GM23338 (cell line): ENCODE measurements at regions not wholly inside any gene's neighbourhood (a gene's known extent, or its start where the extent isn't known, plus 50 kb on each side); places are given as distances from the start of the nearest gene placed in this dataset.
A peak's percentile ranks its signal among the peaks of the same experiment; 100 is the strongest.

Experiments used
- ATAC-seq: fragments of 200-7000 bp; cut with Tn5 transposase; 3 replicates; pipeline ENCODE4 v1.9.1; 2020
- DNase-seq: peaks from one replicate; pipeline ENCODE4 v3.0.0-alpha.2; 2015; ENCODE audit warnings: low spot score
- H2AFZ ChIP-seq: fragments of 200-600 bp; sonication (generic); 2 replicates; pipeline ENCODE4 v1.8.0; 2016; ENCODE audit warnings: antibody characterized with exemption, mild to moderate bottlenecking, moderate library complexity
- H3F3A ChIP-seq: fragments of 200-600 bp; sonication (generic); replicated peaks from 2 replicates; pipeline ENCODE4 v1.8.0; 2017; ENCODE audit warnings: antibody characterized with exemption, mixed run types, low read depth
- H3K27ac ChIP-seq: fragments of 200-600 bp; sonication (generic); 2 replicates; pipeline ENCODE4 v1.6.1; 2016; ENCODE audit warnings: low read depth
- H3K27me3 ChIP-seq: fragments of 200-600 bp; sonication (generic); 2 replicates; pipeline ENCODE4 v1.8.0; 2016; ENCODE audit warnings: mild to moderate bottlenecking, mixed run types, moderate library complexity; ENCODE audit not compliant: insufficient read depth
- H3K36me3 ChIP-seq: fragments of 200-600 bp; sonication (generic); 2 replicates; pipeline ENCODE4 v1.8.0; 2016; ENCODE audit warnings: mild to moderate bottlenecking; ENCODE audit not compliant: insufficient read depth
- H3K4me1 ChIP-seq: fragments of 200-600 bp; sonication (generic); 2 replicates; pipeline ENCODE4 v1.8.0; 2016; ENCODE audit warnings: mild to moderate bottlenecking, moderate library complexity; ENCODE audit not compliant: insufficient read depth
- H3K4me2 ChIP-seq: fragments of 200-600 bp; sonication (generic); 2 replicates; pipeline ENCODE4 v1.7.1; 2017; ENCODE audit warnings: mixed run types
- H3K4me3 ChIP-seq: fragments of 200-600 bp; sonication (generic); 2 replicates; pipeline ENCODE4 v1.6.1; 2016; ENCODE audit warnings: mixed run types
- H3K79me2 ChIP-seq: fragments of 200-600 bp; sonication (generic); replicated peaks from 2 replicates; pipeline ENCODE4 v1.8.0; 2017; ENCODE audit warnings: mild to moderate bottlenecking; ENCODE audit not compliant: insufficient read depth
- H3K9me2 ChIP-seq: fragments of 200-600 bp; sonication (generic); 2 replicates; pipeline ENCODE4 v1.8.0; 2017; ENCODE audit not compliant: insufficient read depth
- H4K20me1 ChIP-seq: fragments of 200-600 bp; sonication (generic); replicated peaks from 2 replicates; pipeline ENCODE4 v1.8.0; 2017; ENCODE audit warnings: mild to moderate bottlenecking; ENCODE audit not compliant: insufficient read depth
- H3K27ac Mint-ChIP-seq: 2 replicates; pipeline ENCODE4 v1.8.0; 2020; ENCODE audit warnings: inconsistent platforms, mild to moderate bottlenecking, moderate library complexity, mixed read lengths
- H3K27me3 Mint-ChIP-seq: 3 replicates; pipeline ENCODE4 v1.8.0; 2022; ENCODE audit warnings: low read depth, mild to moderate bottlenecking, moderate library complexity, mixed read lengths, inconsistent platforms; ENCODE audit not compliant: insufficient read depth, poor library complexity
- H3K36me3 Mint-ChIP-seq: 3 replicates; pipeline ENCODE4 v1.8.0; 2021; ENCODE audit warnings: low read depth, mild to moderate bottlenecking, inconsistent platforms, moderate library complexity, mixed read lengths
- H3K4me1 Mint-ChIP-seq: 3 replicates; pipeline ENCODE4 v1.8.0; 2020; ENCODE audit warnings: mild to moderate bottlenecking, inconsistent platforms, mixed read lengths
- H3K4me3 Mint-ChIP-seq: 3 replicates; pipeline ENCODE4 v1.8.0; 2021; ENCODE audit warnings: moderate library complexity, mild to moderate bottlenecking, inconsistent platforms, mixed read lengths
- H3K9me3 Mint-ChIP-seq: 3 replicates; pipeline ENCODE4 v1.8.0; 2020; ENCODE audit warnings: moderate library complexity, mild to moderate bottlenecking, inconsistent platforms, mixed read lengths
- CREB1 ChIP-seq: fragments of 250-450 bp; sonication (Bioruptor Pico); IDR thresholded peaks from 2 replicates; pipeline ENCODE4 v1.5.0; 2020; ENCODE audit warnings: low read depth, mild to moderate bottlenecking, moderate library complexity
- EZH2 ChIP-seq: fragments of 200-600 bp; sonication (generic); IDR thresholded peaks from one replicate; pipeline ENCODE4 v1.8.0; 2017; ENCODE audit warnings: antibody characterized with exemption, mild to moderate bottlenecking, low read depth; ENCODE audit not compliant: unreplicated experiment
- EZH2phosphoT487 ChIP-seq: fragments of 200-600 bp; sonication (generic); IDR thresholded peaks from one replicate; pipeline ENCODE4 v1.8.1; 2018; ENCODE audit warnings: antibody characterized with exemption; ENCODE audit not compliant: unreplicated experiment
- NANOG ChIP-seq: IDR thresholded peaks from 2 replicates; pipeline ENCODE4 v1.6.1; 2016; ENCODE audit warnings: antibody characterized with exemption, borderline replicate concordance
- POLR2AphosphoS5 ChIP-seq: IDR thresholded peaks from 2 replicates; pipeline ENCODE4 v1.6.1; 2016; ENCODE audit warnings: antibody characterized with exemption, low read depth
- STAT1 ChIP-seq: IDR thresholded peaks from one replicate; pipeline ENCODE4 v1.6.1; 2016; ENCODE audit warnings: antibody characterized with exemption; ENCODE audit not compliant: unreplicated experiment
- ZNF114 ChIP-seq: fragments of 250-450 bp; sonication (Bioruptor Pico); IDR thresholded peaks from 2 replicates; pipeline ENCODE4 v1.5.0; 2020; ENCODE audit warnings: mild to moderate bottlenecking, moderate library complexity
- ZNF331 ChIP-seq: fragments of 250-450 bp; sonication (Bioruptor Pico); IDR thresholded peaks from 2 replicates; pipeline ENCODE4 v1.5.0; 2020; ENCODE audit warnings: low read depth, mild to moderate bottlenecking, moderate library complexity
- TF ChIP-seq, protein P1 (sequence below): IDR thresholded peaks from 2 replicates; pipeline ENCODE4 v1.6.1; 2016; ENCODE audit warnings: antibody characterized with exemption
- TF ChIP-seq, protein P2 (sequence below): fragments of 250-450 bp; sonication (Bioruptor Pico); IDR thresholded peaks from 2 replicates; pipeline ENCODE4 v1.5.0; 2020; ENCODE audit warnings: mild to moderate bottlenecking, moderate library complexity
- TF ChIP-seq, protein P3 (sequence below), 2 experiments: fragments of 200-600 bp in 1 of 2; sonication (generic) in 1 of 2; conservative IDR thresholded peaks; 2 replicates each; pipeline versions ENCODE4 v1.5.1 to v1.6.1; 2016 to 2017; ENCODE audit warnings: antibody characterized with exemption in 2 of 2, low read depth in 2 of 2, mild to moderate bottlenecking in 2 of 2, moderate library complexity in 1 of 2

DNA sequence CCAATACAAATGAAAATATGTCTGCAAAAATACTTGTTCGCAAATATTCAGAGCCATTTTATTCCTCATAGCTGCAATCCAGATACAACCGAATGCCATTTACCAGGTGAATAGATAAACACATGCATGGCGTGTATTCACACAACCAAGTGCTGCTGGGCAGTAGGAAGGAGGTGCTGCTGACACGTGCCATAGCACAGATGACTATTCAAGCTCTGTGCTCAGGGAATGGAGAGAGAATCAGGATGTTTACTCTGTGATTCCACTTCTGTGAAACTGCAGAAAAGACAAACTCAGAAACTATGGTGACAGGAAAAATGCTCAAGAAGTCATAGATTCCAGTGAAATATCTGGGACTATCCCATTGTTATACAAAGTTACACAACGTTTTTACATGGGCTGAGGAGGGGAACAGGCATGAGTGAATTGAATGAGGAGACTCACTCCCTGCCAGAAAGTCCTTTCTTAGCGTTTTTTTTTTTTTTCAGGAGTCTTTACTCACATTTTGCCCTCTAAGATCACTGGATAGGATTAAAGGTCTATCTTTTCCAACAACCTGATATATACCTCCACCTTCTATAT is 152.9 kb upstream of the NDN start:
- ATAC-seq (no peak), DNase-seq (no peak)
- Histone ChIP-seq H3K9me2 (no peaks in the 10 kb centered on the region), H3K36me3 (no peaks in the 10 kb centered on the region), H3K27me3 (no peaks in the 10 kb centered on the region), H2AFZ (peak overlapping the region; percentile 14; the same call in 1 of the 2 replicates), H3K4me3 (no peak overlapping the region), H4K20me1 (no peaks in the 10 kb centered on the region), H3F3A (no peaks in the 10 kb centered on the region), H3K4me2 (no peak overlapping the region), H3K79me2 (no peaks in the 10 kb centered on the region), H3K4me1 (no peaks in the 10 kb centered on the region), H3K27ac (no peak overlapping the region)
- H3K27me3 Mint-ChIP-seq, result peaks cover 1% of the 10 kb centered on the region
- no peaks in the 10 kb centered on the region for H3K4me1 Mint-ChIP-seq
- H3K36me3 Mint-ChIP-seq, result peaks cover 6% of the 10 kb centered on the region; the same call in 2 of the 3 replicates
- TF ChIP-seq EZH2phosphoT487, result no peak
- TF ChIP-seq EZH2, result no peak
- no peak for TF ChIP-seq POLR2AphosphoS5
- TF ChIP-seq, protein P1, sequence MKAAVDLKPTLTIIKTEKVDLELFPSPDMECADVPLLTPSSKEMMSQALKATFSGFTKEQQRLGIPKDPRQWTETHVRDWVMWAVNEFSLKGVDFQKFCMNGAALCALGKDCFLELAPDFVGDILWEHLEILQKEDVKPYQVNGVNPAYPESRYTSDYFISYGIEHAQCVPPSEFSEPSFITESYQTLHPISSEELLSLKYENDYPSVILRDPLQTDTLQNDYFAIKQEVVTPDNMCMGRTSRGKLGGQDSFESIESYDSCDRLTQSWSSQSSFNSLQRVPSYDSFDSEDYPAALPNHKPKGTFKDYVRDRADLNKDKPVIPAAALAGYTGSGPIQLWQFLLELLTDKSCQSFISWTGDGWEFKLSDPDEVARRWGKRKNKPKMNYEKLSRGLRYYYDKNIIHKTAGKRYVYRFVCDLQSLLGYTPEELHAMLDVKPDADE, result no peak
- no peak overlapping the region for H3K4me3 Mint-ChIP-seq
- H3K27ac Mint-ChIP-seq, result no peak overlapping the region
- H3K9me3 Mint-ChIP-seq, result peaks cover 84% of the 10 kb centered on the region

DNA sequence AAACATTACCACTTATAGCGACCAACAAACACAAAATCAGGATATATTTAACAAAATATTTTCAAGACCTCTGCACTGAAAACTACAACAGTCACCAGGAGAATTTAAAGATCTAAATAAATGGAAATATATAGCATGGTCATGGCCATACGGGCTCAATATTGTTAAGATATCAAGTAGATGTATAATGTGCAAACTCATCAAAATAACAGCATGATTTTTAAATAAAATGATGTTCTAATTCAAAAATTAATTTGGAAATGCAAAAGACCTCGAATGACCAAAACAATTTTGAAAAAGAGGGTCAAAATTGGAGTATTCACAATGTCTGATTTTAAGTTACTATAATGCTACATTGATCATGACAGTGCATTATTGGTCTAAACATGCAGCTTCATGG is 159.1 kb upstream of the NDN start:
- no peak overlapping the region for H3K27ac ChIP-seq
- H3K4me1 ChIP-seq, result no peaks in the 10 kb centered on the region
- no peak overlapping the region for H3K4me3 ChIP-seq
- Mint-ChIP-seq H3K4me1 (no peaks in the 10 kb centered on the region), H3K27me3 (peaks cover 1% of the 10 kb centered on the region), H3K36me3 (peaks cover 8% of the 10 kb centered on the region; the same call in 1 of the 3 replicates), H3K27ac (no peak overlapping the region), H3K9me3 (peaks cover 90% of the 10 kb centered on the region), H3K4me3 (no peak overlapping the region)
- no peaks in the 10 kb centered on the region for H3K36me3 ChIP-seq
- ATAC-seq, result no peak
- no peaks in the 10 kb centered on the region for H3K79me2 ChIP-seq
- H3K9me2 ChIP-seq, result no peaks in the 10 kb centered on the region
- H3K4me2 ChIP-seq, result no peak overlapping the region
- H3K27me3 ChIP-seq, result no peaks in the 10 kb centered on the region
- H2AFZ ChIP-seq, result no peak overlapping the region
- no peaks in the 10 kb centered on the region for H4K20me1 ChIP-seq
- no peak for DNase-seq
- H3F3A ChIP-seq, result no peaks in the 10 kb centered on the region
- TF ChIP-seq, protein P2, sequence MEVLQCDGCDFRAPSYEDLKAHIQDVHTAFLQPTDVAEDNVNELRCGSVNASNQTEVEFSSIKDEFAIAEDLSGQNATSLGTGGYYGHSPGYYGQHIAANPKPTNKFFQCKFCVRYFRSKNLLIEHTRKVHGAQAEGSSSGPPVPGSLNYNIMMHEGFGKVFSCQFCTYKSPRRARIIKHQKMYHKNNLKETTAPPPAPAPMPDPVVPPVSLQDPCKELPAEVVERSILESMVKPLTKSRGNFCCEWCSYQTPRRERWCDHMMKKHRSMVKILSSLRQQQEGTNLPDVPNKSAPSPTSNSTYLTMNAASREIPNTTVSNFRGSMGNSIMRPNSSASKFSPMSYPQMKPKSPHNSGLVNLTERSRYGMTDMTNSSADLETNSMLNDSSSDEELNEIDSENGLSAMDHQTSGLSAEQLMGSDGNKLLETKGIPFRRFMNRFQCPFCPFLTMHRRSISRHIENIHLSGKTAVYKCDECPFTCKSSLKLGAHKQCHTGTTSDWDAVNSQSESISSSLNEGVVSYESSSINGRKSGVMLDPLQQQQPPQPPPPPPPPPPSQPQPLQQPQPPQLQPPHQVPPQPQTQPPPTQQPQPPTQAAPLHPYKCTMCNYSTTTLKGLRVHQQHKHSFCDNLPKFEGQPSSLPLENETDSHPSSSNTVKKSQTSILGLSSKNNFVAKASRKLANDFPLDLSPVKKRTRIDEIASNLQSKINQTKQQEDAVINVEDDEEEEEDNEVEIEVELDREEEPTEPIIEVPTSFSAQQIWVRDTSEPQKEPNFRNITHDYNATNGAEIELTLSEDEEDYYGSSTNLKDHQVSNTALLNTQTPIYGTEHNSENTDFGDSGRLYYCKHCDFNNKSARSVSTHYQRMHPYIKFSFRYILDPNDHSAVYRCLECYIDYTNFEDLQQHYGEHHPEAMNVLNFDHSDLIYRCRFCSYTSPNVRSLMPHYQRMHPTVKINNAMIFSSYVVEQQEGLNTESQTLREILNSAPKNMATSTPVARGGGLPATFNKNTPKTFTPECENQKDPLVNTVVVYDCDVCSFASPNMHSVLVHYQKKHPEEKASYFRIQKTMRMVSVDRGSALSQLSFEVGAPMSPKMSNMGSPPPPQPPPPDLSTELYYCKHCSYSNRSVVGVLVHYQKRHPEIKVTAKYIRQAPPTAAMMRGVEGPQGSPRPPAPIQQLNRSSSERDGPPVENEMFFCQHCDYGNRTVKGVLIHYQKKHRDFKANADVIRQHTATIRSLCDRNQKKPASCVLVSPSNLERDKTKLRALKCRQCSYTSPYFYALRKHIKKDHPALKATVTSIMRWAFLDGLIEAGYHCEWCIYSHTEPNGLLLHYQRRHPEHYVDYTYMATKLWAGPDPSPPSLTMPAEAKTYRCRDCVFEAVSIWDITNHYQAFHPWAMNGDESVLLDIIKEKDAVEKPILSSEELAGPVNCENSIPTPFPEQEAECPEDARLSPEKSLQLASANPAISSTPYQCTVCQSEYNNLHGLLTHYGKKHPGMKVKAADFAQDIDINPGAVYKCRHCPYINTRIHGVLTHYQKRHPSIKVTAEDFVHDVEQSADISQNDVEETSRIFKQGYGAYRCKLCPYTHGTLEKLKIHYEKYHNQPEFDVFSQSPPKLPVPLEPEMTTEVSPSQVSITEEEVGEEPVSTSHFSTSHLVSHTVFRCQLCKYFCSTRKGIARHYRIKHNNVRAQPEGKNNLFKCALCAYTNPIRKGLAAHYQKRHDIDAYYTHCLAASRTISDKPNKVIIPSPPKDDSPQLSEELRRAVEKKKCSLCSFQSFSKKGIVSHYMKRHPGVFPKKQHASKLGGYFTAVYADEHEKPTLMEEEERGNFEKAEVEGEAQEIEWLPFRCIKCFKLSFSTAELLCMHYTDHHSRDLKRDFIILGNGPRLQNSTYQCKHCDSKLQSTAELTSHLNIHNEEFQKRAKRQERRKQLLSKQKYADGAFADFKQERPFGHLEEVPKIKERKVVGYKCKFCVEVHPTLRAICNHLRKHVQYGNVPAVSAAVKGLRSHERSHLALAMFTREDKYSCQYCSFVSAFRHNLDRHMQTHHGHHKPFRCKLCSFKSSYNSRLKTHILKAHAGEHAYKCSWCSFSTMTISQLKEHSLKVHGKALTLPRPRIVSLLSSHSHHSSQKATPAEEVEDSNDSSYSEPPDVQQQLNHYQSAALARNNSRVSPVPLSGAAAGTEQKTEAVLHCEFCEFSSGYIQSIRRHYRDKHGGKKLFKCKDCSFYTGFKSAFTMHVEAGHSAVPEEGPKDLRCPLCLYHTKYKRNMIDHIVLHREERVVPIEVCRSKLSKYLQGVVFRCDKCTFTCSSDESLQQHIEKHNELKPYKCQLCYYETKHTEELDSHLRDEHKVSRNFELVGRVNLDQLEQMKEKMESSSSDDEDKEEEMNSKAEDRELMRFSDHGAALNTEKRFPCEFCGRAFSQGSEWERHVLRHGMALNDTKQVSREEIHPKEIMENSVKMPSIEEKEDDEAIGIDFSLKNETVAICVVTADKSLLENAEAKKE (CRISPR knock-in tag), result no peak
- no peak for TF ChIP-seq NANOG
- no peak for TF ChIP-seq POLR2AphosphoS5
- no peak for TF ChIP-seq EZH2phosphoT487
- TF ChIP-seq, protein P1, result no peak
- no peak for TF ChIP-seq ZNF331 (CRISPR knock-in tag)
- no peak for TF ChIP-seq CREB1 (CRISPR knock-in tag)
- TF ChIP-seq STAT1, result no peak
- TF ChIP-seq ZNF114, result no peak
- TF ChIP-seq EZH2, result no peak
- TF ChIP-seq, protein P3, sequence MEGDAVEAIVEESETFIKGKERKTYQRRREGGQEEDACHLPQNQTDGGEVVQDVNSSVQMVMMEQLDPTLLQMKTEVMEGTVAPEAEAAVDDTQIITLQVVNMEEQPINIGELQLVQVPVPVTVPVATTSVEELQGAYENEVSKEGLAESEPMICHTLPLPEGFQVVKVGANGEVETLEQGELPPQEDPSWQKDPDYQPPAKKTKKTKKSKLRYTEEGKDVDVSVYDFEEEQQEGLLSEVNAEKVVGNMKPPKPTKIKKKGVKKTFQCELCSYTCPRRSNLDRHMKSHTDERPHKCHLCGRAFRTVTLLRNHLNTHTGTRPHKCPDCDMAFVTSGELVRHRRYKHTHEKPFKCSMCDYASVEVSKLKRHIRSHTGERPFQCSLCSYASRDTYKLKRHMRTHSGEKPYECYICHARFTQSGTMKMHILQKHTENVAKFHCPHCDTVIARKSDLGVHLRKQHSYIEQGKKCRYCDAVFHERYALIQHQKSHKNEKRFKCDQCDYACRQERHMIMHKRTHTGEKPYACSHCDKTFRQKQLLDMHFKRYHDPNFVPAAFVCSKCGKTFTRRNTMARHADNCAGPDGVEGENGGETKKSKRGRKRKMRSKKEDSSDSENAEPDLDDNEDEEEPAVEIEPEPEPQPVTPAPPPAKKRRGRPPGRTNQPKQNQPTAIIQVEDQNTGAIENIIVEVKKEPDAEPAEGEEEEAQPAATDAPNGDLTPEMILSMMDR (conservative IDR thresholded peaks at IDR 0.05; ENCODE audit: low read depth in 2 of 2), result no peak
